D341Med (cell line): ENCODE measurements at regions not wholly inside any gene's neighbourhood (a gene's known extent, or its start where the extent isn't known, plus 50 kb on each side); places are given as distances from the start of the nearest gene placed in this dataset.

Experiments used
- DNase-seq: peaks from one replicate; pipeline ENCODE4 v3.0.0; 2012; ENCODE audit warnings: low spot score

GRCh38 chr9:18350995-18351595 is 122.9 kb upstream of the ADAMTSL1 start:
- DNase-seq: no peak

GRCh38 chr9:18352711-18353110 is 121.2 kb upstream of the ADAMTSL1 start:
- DNase-seq: no peak

GRCh38 chr9:18353473-18353872 is 120.5 kb upstream of the ADAMTSL1 start:
- DNase-seq: no peak

GRCh38 chr9:18357321-18357720 is 116.6 kb upstream of the ADAMTSL1 start:
- no peak for DNase-seq

- DNase-seq: no peak
These were observed 115.6 kb upstream of the ADAMTSL1 start for GRCh38 chr9:18358325-18358724.

- no peak for DNase-seq
These were observed 114.6 kb upstream of the ADAMTSL1 start for GRCh38 chr9:18359335-18359734.

- DNase-seq: no peak
These were observed 113.9 kb upstream of the ADAMTSL1 start for GRCh38 chr9:18360005-18360404.

GRCh38 chr9:18361646-18362045 is 112.3 kb upstream of the ADAMTSL1 start:
- DNase-seq: no peak

GRCh38 chr9:18362166-18362565 is 111.8 kb upstream of the ADAMTSL1 start:
- no peak for DNase-seq

- no peak for DNase-seq
These were observed 110.9 kb upstream of the ADAMTSL1 start for GRCh38 chr9:18362901-18363685.

GRCh38 chr9:18365651-18366050 is 108.3 kb upstream of the ADAMTSL1 start:
- no peak for DNase-seq

- no peak for DNase-seq
These were observed 107.8 kb upstream of the ADAMTSL1 start for GRCh38 chr9:18366184-18366583.

GRCh38 chr9:18368206-18368605 is 105.7 kb upstream of the ADAMTSL1 start:
- no peak for DNase-seq

- no peak for DNase-seq
These were observed 102.8 kb upstream of the ADAMTSL1 start for GRCh38 chr9:18371141-18371540.

GRCh38 chr9:18371621-18372020 is 102.3 kb upstream of the ADAMTSL1 start:
- DNase-seq: no peak

- no peak for DNase-seq
These were observed 94.7 kb upstream of the ADAMTSL1 start for GRCh38 chr9:18379073-18379811.

GRCh38 chr9:18382243-18382642 is 91.7 kb upstream of the ADAMTSL1 start:
- no peak for DNase-seq

GRCh38 chr9:18384066-18384465 is 89.9 kb upstream of the ADAMTSL1 start:
- no peak for DNase-seq

GRCh38 chr9:18385696-18386490 is 88.1 kb upstream of the ADAMTSL1 start:
- DNase-seq: no peak

GRCh38 chr9:18390393-18390792 is 83.6 kb upstream of the ADAMTSL1 start:
- DNase-seq: no peak

- DNase-seq: peak; percentile 34
These were observed 80.4 kb upstream of the ADAMTSL1 start for GRCh38 chr9:18393340-18394130.
